ENCODE measurements at regions not wholly inside any gene's neighbourhood (a gene's known extent, or its start where the extent isn't known, plus 50 kb on each side); places are given as distances from the start of the nearest gene placed in this dataset.

DNA sequence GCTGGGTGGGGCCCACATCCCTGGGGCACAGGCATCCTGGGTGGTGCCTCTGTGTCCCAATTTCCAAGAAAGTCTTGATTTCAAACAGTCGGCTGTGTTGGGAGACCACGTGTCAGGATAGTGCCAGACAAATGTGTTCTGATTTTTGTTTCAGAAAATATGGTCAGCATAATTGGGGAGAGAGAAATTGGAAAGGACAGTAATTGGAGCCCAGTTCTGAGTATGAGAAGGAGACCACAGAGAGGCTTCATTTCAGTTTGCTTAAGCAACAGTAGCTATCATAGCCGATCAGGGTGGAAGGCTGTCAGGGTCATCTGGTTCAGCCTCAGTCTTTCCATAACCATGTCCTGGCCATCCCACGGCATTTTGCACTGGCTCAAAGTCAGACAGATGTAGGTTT lies 220.7 kb downstream of the CDC5L start:
- TF ChIP-seq POLR2A (IDR thresholded peaks at IDR 0.05) (no peak), EP300 (IDR thresholded peaks at IDR 0.05) (no peak)
- TF ChIP-seq, protein P1, sequence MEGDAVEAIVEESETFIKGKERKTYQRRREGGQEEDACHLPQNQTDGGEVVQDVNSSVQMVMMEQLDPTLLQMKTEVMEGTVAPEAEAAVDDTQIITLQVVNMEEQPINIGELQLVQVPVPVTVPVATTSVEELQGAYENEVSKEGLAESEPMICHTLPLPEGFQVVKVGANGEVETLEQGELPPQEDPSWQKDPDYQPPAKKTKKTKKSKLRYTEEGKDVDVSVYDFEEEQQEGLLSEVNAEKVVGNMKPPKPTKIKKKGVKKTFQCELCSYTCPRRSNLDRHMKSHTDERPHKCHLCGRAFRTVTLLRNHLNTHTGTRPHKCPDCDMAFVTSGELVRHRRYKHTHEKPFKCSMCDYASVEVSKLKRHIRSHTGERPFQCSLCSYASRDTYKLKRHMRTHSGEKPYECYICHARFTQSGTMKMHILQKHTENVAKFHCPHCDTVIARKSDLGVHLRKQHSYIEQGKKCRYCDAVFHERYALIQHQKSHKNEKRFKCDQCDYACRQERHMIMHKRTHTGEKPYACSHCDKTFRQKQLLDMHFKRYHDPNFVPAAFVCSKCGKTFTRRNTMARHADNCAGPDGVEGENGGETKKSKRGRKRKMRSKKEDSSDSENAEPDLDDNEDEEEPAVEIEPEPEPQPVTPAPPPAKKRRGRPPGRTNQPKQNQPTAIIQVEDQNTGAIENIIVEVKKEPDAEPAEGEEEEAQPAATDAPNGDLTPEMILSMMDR (IDR thresholded peaks at IDR 0.05), result no peak

Measured in suprapubic skin (tissue), 3 donors.